H1 (cell line): ENCODE measurements at regions not wholly inside any gene's neighbourhood (a gene's known extent, or its start where the extent isn't known, plus 50 kb on each side); places are given as distances from the start of the nearest gene placed in this dataset.
A peak's percentile ranks its signal among the peaks of the same experiment; 100 is the strongest.

ENCODE experiments used
- CBX5 ChIP-seq: fragments of 300-800, 300-1000 bp; sonication (generic); IDR thresholded peaks from 2 replicates; pipeline ENCODE4 v1.7.1; 2016; ENCODE audit warnings: antibody characterized with exemption, low read length, low read depth
- CBX8 ChIP-seq: fragments of 300-800, 300-1000 bp; sonication (generic); IDR thresholded peaks from 2 replicates; pipeline ENCODE4 v1.7.1; 2016; ENCODE audit warnings: low read depth, low read length, borderline replicate concordance
- CEBPB ChIP-seq: IDR thresholded peaks from 2 replicates; pipeline ENCODE4 v1.6.1; 2012; ENCODE audit warnings: low read depth, low read length
- CREB1 ChIP-seq: IDR thresholded peaks from 2 replicates; pipeline ENCODE4 v1.6.1; 2012; ENCODE audit warnings: inconsistent platforms
- EGR1 ChIP-seq: IDR thresholded peaks from 2 replicates; pipeline ENCODE4 v1.6.1; 2011; ENCODE audit warnings: low read depth, low read length, borderline replicate concordance
- FOSL1 ChIP-seq: IDR thresholded peaks from 2 replicates; pipeline ENCODE4 v1.6.1; 2011; ENCODE audit warnings: mild to moderate bottlenecking, low read depth, low read length, moderate library complexity; ENCODE audit not compliant: insufficient read depth
- GABPA ChIP-seq: IDR thresholded peaks from 2 replicates; pipeline ENCODE4 v1.6.1; 2011; ENCODE audit warnings: mild to moderate bottlenecking, low read length, moderate library complexity, borderline replicate concordance; ENCODE audit not compliant: insufficient read depth
- JUND ChIP-seq: IDR thresholded peaks from 2 replicates; pipeline ENCODE4 v1.6.1; 2011; ENCODE audit warnings: mild to moderate bottlenecking, improper control_type of control experiment, low read length
- KDM5A ChIP-seq: fragments of 200-600 bp; IDR thresholded peaks from 2 replicates; pipeline ENCODE4 v1.7.1; 2012; ENCODE audit warnings: mild to moderate bottlenecking, low read length, inconsistent platforms, mixed read lengths
- NANOG ChIP-seq: IDR thresholded peaks from 2 replicates; pipeline ENCODE4 v1.6.1; 2011; ENCODE audit warnings: low read length, low read depth, mild to moderate bottlenecking, inconsistent platforms; ENCODE audit not compliant: insufficient read depth, poor library complexity, severe bottlenecking
- PHF8 ChIP-seq: fragments of 200-600 bp; sonication (generic); conservative IDR thresholded peaks from 2 replicates; pipeline ENCODE4 v1.7.1; 2012; ENCODE audit warnings: low read depth, mild to moderate bottlenecking, inconsistent platforms, low read length, moderate library complexity
- RAD21 ChIP-seq, 2 experiments: IDR thresholded peaks in 1 of 2; conservative IDR thresholded peaks in 1 of 2; 2 replicates each; pipeline ENCODE4 v1.6.1; 2011; ENCODE audit warnings: low read depth in 2 of 2, low read length in 2 of 2, improper control_type of control experiment in 1 of 2, inconsistent platforms in 1 of 2, mild to moderate bottlenecking in 1 of 2, moderate library complexity in 1 of 2
- SAP30 ChIP-seq: fragments of 300-600 bp; sonication (generic); IDR thresholded peaks from 2 replicates; pipeline ENCODE4 v1.7.1; 2012; ENCODE audit warnings: low read length, moderate library complexity, mild to moderate bottlenecking, inconsistent platforms; ENCODE audit not compliant: insufficient read depth, insufficient replicate concordance
- SIRT6 ChIP-seq: IDR thresholded peaks from one replicate; pipeline ENCODE4 v1.7.1; 2012; ENCODE audit warnings: low read length, inconsistent platforms
- SIX5 ChIP-seq: IDR thresholded peaks from 2 replicates; pipeline ENCODE4 v1.6.1; 2011; ENCODE audit warnings: mild to moderate bottlenecking, low read depth, low read length
- SP4 ChIP-seq: IDR thresholded peaks from 2 replicates; pipeline ENCODE4 v1.6.1; 2012; ENCODE audit warnings: low read length, inconsistent platforms
- TAF1 ChIP-seq: IDR thresholded peaks from 2 replicates; pipeline ENCODE4 v1.6.1; 2011; ENCODE audit warnings: mild to moderate bottlenecking, low read depth, low read length
- TAF7 ChIP-seq: optimal IDR thresholded peaks from 2 replicates; pipeline ENCODE3; 2011; ENCODE audit warnings: low read depth, mild to moderate bottlenecking, inconsistent platforms, low read length, moderate library complexity, borderline replicate concordance
- TBP ChIP-seq: IDR thresholded peaks from 2 replicates; pipeline ENCODE4 v1.6.1; 2011; ENCODE audit warnings: low read depth, low read length, improper control_type of control experiment
- TF ChIP-seq, protein P1 (sequence below): IDR thresholded peaks from 2 replicates; pipeline ENCODE4 v1.6.1; 2012; ENCODE audit warnings: inconsistent platforms
- TF ChIP-seq, protein P2 (sequence below), 3 experiments: IDR thresholded peaks; 1 replicate in 2 of 3; 2 replicates in 1 of 3; pipeline versions ENCODE4 v1.5.1 to v1.6.1; 2011; ENCODE audit warnings: low read length in 3 of 3, mild to moderate bottlenecking in 3 of 3, inconsistent platforms in 2 of 3, low read depth in 1 of 3, moderate library complexity in 1 of 3; ENCODE audit not compliant: insufficient read depth in 1 of 3; ENCODE audit errors: control extremely low read depth in 1 of 3

DNA sequence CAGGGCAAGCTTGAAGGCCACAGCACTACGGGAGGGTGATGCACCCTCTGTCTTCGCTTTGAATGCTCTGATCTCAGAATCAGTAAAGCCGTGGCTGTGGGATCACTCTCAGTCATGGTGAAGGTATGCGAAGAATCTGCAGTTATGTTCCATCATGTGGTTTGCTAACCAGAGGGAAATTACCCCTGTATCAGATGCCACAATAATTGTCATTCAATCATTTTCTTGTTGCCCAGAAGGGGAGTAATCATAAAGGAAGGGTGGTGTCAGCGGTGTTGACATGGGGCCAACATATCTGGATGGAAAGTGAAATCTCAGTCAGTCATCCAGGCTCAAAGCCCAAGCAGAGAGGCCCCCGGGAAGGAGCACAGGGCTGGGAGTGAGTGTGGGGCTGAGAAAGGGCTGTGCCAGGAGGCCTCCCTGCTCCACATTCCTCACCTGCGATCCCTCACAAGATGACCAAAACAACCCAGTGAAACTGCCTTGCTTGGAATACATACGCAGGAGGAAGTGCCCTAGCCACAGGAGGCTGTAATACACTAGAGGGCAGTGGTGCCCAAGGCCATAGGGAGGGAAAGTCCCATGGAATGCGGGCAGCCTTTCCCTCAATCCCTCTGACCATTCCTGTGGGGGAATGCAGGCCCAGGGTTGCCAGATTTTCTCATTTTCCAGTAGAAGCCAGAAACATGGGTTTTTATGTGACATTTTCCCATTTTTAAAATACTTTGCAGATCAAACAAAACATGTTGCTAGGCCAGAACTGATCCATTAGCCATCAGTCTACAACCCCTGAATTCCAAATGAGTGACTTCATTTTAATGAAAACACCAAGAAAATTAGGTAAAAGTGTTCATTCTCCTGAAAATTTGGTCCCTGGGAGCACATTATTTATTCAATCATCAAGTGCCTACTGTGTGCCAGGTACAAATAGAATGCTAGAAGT lies 95.7 kb upstream of the VANGL1 start (continued):
- TF ChIP-seq NANOG (no peak), JUND (peak; percentile 68), KDM5A (no peak), SP4 (no peak), TAF7 (no peak), CEBPB (no peak), EGR1 (no peak), TAF1 (peak; percentile 27; the same call in 1 of the 2 replicates), TBP (peak; percentile 49; the same call in 1 of the 2 replicates), FOSL1 (no peak), PHF8 (no peak), CBX5 (no peak), CREB1 (peak; percentile 41; the same call in 1 of the 2 replicates), SIRT6 (no peak), RAD21 (IDR thresholded peaks at IDR 0.05 in 1 of 2, conservative IDR thresholded peaks at IDR 0.05 in 1 of 2; ENCODE audit: low read depth in 2 of 2, low read length in 2 of 2) (peak; percentile 84 to 87), CBX8 (no peak), SAP30 (no peak), SIX5 (no peak), GABPA (no peak)
- TF ChIP-seq, protein P1, sequence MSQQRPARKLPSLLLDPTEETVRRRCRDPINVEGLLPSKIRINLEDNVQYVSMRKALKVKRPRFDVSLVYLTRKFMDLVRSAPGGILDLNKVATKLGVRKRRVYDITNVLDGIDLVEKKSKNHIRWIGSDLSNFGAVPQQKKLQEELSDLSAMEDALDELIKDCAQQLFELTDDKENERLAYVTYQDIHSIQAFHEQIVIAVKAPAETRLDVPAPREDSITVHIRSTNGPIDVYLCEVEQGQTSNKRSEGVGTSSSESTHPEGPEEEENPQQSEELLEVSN, result peak; percentile 60
- TF ChIP-seq, protein P2, sequence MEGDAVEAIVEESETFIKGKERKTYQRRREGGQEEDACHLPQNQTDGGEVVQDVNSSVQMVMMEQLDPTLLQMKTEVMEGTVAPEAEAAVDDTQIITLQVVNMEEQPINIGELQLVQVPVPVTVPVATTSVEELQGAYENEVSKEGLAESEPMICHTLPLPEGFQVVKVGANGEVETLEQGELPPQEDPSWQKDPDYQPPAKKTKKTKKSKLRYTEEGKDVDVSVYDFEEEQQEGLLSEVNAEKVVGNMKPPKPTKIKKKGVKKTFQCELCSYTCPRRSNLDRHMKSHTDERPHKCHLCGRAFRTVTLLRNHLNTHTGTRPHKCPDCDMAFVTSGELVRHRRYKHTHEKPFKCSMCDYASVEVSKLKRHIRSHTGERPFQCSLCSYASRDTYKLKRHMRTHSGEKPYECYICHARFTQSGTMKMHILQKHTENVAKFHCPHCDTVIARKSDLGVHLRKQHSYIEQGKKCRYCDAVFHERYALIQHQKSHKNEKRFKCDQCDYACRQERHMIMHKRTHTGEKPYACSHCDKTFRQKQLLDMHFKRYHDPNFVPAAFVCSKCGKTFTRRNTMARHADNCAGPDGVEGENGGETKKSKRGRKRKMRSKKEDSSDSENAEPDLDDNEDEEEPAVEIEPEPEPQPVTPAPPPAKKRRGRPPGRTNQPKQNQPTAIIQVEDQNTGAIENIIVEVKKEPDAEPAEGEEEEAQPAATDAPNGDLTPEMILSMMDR (IDR thresholded peaks at IDR 0.05; ENCODE audit: control extremely low read depth in 1 of 3, insufficient read depth in 1 of 3, low read depth in 1 of 3, low read length in 3 of 3), result peak; percentile 74 to 88 (median 75)
